HG03520 (cell line): ENCODE measurements at regions not wholly inside any gene's neighbourhood (a gene's known extent, or its start where the extent isn't known, plus 50 kb on each side); places are given as distances from the start of the nearest gene placed in this dataset.

ENCODE experiments used
- ATAC-seq: cut with Tn5 transposase; IDR thresholded peaks from one replicate; pipeline ENCODE4 v1.9.1; 2021; ENCODE audit warnings: mild to moderate bottlenecking, moderate library complexity; ENCODE audit not compliant: unreplicated experiment

DNA sequence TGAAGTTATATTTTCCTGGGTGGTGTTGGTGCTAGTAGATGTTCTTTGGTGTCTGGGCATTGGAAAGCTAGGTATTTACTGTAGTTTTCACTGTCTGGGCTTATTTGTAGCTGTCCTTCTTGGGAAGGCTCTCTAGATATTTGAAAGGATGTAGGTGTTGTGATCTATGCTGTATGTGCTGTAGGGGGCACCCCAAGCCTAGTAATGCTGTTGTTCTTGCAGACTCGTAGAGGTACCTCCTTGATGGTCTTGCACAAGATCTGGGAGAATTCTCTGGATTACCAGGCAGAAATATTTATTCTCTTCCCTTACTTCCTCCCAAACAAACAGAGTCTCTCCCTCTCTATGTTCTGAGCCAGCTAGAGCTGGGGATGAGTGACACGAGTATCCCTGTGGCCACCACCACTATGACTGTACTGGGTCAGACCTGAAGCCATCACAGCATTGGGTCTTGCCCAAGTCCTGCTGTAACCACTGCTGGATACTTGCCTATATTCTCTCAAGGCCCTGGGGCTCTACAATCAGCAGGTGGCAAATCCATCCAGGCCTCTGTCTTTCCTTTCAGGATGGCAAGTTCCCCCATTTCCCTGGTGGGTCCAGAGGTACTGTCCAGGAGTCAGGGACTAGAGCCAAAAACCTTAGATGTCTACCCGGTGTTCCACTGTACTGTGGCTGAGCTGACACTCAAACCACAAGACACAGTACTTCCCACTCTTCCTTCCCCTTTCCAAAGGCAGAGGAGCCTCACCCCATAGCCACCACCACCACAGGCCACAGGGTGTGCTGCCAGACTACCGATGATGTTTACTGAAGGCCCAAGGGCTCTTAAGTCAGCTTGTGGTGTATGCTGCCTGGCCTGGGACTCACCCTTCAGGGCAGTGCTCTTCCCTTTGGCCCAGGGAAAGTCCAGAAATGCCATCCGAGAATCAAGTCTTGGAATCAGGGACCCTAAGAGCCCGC, 195.2 kb upstream of the DPPA4 start:
- no peak for ATAC-seq

DNA sequence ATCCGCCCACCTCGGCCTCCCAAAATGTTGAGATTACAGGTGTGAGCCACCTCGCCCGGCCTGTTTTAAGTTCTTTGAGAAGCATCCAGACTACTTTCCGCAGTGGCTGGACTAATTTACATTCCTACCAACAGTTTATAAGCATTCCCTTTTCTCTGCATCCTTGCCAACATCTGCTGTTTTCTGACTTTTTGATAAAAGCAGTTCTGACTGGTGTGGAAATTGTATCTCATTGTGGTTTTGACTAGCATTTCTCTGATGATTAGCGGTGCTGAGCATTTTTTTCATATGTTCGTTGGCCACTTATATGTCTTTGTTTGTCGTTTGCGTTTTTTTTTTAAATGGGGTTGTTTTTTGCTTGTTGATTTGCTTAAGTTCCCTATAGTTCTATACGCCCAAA, 208.4 kb upstream of the DPPA4 start:
- no peak for ATAC-seq

DNA sequence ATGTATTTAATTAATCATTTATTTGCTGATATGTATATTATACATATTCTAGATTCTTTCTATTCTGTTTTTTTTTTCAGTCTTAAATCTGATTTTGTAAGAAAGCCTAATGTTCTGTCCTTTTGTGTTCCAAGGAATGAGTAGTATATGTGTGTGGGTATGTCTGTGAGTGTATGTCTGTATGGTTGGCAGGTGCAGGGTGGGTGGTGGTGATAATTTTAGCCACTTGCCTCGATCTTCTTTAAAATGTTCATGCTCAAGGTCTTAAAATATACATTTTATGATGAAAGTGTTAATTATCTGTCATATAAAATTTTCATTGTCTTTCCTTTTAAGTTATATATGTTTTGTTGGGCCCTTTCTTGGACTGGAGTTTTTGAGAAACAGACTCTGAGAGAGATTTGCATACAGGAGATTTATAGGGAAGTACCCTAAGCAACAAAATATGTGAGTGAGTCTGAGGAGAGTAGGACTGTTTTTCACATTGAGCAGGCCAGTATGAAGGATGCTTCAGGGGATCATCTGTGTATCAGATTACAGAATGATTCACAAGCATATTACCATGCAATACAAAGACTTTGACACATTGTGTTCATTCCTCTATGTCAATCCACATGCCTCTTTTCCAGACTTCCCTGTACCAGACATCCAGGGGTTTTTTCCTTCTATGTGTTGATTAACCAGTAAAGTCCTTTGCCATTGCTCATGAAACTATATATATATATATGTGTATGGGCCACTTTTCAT, 211.0 kb upstream of the DPPA4 start:
- no peak for ATAC-seq

DNA sequence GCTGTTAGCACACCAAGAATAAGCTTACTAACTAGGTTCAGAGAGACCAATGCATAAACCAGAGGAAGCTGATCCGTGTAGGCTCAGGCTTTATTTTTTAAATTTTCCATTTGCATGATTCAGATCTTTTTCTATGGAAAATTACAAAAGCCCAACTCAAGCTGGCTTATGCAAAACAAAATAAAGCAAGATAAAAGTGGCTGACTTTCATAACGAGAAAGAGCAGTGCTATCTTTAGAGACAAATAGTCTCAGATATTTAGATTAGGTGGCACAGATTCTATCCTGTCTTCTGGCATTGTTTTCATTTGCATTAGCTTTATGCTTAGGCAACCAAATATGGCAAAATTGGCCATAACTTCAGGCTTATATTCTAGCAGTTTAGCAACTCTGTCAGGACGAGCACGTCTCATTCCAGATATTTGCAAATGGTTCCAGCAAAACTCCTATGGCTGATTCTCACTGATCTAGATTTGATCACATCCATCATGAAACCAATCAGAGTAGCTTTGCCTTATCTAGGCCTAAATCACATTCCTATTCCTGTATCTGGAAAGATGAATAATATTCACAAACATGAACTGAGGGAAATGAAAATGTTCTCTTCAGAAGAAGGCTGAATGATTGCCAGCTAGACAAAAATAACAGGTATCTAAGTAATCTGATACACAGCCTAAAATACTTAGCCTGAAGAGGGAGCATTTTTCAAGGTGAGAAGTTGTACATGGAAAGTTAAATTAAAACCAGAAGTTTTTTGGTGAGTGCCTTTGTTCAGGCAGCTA, 216.4 kb upstream of the DPPA4 start:
- no peak for ATAC-seq

DNA sequence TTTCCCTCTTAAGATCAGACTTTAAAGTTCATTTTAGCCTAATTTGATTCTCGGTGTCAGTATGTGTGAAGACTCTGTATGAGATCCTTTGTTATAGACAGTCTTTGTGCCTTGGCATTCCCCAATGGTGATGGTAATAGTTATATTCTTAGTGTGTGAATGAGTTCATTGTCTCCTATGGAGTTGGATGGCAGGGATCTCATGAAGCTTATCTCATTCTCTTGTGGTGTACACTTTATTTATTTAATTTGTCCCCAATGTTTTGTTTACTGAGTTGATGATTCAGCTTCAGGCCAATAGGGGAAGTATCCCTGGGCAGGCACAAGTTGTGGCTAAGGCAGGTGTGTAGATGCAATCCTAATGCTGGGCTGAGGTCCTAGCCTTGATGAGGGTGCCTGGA, 222.0 kb upstream of the DPPA4 start:
- ATAC-seq, result no peak

DNA sequence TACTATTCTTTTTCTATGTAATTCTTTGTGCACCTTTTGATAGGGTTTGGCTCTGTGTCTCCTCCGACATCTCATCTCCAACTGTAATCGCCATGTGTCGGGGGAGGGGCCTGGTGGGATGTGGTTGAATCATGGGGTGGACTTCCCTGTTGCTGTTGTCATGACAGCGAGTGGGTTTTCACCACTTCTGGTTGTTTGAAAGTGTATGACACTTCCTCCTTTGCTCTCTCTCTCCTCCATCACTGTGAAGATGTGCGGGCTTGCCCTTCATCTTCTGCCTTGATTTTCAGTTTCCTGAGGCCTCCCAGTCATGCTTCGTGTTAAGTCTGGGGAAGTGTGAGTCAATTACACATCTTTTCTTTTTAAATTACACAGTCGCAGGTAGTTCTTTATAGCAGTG, 225.8 kb upstream of the DPPA4 start:
- no peak for ATAC-seq

DNA sequence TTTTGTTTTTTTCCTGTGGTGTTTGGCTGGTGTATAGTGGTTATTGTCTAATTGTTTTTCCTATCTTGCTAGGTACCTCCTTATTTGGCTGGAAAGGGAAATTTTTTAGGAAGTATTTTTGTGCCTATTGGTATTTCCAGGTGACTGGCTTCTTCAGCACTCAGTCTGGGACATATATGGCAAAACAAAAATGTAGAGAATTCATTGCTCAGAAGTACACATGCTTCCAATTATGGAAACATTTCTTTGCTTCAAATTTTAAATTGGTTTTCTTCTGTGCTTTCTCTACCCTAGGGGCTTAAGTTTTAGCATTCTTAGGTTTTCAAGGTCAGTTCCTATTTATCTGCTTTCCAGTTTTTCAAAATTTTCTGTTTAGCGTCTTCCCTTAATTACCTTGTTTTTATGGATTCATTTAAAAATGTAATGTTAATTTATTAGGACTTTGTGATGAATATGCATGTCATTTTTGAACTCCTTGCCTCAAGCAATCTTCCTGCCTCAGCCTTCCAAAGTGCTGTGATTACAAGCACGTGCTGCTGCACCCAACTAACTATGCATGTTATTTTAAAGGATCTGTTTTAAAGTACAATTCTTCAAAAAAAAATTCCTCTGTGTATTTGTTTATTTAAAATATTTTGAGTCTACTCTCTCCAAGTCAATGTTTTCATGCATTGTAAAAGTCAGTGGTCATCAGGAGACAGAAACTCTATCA, 231.9 kb upstream of the DPPA4 start:
- ATAC-seq, result no peak

DNA sequence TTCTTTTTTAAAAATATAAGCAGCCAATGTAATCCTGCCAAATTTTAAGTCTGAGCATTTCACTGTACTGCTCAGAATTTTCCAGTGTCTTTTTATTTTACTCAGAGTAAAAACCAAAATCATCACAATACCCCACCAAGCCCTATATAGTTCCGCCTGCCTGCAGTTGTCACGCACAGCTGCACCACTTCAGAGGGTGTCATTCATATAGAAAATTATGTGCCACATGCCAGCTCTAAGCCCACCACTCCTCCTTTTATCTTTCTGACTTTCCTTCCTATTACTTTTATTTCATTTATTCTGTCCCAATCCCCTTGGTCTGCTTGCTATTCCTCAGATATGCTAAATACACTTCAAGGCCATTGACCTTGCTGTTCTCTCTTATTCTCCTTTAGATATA, 233.1 kb upstream of the DPPA4 start:
- no peak for ATAC-seq

DNA sequence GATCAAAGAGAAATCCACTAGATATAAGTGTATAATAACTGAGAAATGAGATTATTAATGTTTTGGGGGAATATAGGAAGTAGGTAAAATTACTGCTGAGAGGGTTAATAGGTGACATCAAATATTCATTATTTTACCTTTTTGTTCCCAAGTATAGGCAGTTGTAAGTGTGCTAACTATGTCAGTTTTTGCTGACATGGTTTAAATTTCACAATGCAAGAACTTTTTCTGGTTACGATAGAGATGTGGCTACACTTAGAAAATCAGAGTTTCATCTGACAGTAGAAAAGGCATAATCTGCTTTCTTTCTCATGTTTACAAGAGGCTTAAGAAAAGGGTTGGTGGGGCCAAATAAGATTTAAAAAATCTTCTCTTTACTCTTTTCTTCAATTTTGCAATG, 235.0 kb upstream of the DPPA4 start:
- ATAC-seq, result no peak

DNA sequence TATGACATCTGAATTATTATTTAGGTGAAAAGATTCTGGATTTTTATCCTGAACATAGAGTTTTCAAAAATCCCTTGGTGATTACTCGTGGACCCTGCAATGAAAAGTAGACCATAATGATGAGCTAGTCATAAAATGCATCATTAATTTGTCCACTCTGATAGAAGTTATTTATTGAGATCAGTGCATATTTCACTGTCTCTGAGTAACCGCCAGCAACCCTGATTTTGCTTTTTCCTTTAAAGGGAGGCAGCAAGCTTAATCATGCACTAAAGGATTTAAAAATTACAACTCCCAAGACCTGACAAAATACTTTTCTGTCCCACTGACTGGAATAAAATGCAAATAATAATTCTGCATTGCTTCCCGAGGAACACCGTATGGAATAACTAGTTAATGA, 259.6 kb upstream of the DPPA4 start:
- no peak for ATAC-seq

DNA sequence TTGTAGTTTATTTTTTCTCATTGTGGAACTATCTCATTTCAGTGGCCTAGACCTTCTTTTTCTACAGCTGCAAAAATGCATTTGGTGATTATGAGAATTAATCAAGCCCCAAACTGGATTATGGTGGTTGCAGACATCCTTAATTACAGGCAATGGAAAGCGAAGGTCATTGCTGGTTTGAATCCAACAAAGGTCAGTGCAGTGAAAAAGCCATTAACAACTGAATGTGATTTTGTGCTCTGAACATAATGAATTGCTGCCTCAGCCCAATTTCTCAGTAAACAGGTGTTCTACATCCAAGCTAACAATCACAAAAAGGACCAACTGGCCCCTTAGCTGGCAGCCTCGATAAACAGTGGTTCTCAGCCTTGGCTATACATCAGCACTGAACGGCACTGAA, 260.1 kb upstream of the DPPA4 start:
- no peak for ATAC-seq

DNA sequence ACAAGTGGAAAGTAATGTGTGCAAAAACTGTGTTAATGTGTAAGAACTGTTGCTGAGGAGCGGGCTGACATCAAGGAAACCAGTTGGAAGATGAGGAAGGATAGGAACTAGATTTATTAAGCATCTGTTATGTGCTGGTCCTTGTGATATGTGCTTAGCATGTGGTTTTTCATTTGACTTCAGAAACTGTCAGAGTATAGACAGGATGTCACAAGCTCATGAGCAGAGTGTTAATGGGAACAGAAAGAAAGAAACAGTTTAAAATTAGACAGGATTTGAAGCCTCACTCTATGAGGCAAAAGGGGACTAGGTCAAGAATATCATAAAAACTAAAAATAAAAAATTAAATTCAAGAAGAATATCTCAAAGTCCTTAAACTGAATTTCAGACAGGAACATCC, 270.6 kb upstream of the DPPA4 start:
- ATAC-seq, result no peak

DNA sequence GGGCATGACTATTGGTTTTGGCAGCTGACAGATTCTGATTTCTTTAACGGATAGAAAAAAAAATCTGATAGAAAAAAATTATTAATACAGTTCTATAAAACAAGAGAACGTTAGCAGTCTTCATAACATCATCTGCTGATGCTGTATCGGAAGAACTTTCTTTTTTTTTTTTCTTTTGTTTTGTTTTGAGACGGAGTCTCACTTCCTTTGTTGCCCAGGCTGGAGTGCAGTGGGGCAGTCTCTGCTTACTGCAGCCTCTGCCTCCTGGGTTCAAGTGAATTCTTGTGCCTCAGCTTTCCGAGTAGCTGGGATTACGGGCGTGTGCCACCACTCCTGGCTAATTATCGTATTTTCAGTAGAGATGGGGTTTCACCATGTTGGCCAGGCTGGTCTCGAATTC, 271.2 kb upstream of the DPPA4 start:
- no peak for ATAC-seq

DNA sequence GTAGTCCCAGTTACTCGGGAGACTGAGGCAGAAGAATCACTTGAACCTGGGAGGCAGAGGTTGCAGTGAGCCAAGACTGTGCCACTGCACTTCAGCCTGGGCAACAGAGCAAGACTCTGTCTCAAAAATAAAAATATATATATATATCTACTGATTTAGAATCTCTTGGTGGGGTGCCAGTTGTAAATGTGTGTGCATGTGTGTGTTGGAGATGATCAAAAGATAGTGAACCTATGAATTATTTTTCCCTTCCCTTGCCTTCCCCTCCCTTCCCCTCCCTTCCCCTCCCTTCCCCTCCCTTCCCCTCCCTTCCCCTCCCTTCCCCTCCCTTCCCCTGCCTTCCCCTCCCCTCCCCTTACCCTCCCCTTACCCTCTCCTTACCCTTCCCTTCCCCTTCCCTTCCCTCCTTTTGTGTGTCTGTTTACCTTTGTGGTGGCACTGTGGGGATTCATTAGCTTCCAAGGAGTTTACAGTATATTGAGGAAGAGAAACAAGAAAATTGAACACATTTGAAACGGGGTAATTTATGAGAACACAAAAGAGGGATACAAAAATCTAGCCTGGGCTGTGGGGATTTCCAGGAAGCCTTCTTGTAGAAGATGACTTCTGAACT, 281.5 kb upstream of the DPPA4 start:
- no peak for ATAC-seq

DNA sequence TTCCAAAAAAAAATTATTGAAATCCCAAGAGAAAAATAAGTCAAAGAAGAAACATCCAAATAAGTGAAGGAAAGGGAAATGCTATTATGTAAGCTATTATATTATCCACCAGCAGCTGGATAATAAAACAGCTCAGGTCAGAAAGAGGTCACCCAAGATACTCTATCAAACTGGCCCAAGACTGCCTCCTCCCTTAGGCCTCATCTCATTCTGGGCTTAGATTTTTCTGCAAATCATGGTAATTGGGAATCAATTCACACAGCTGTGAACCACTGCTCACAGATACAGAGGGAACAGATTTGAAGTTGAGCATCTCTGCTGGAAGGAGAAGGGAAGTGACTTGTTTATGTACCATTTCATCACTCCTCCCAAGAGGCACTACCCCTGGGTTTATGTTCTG, 294.6 kb upstream of the DPPA4 start:
- ATAC-seq, result no peak

DNA sequence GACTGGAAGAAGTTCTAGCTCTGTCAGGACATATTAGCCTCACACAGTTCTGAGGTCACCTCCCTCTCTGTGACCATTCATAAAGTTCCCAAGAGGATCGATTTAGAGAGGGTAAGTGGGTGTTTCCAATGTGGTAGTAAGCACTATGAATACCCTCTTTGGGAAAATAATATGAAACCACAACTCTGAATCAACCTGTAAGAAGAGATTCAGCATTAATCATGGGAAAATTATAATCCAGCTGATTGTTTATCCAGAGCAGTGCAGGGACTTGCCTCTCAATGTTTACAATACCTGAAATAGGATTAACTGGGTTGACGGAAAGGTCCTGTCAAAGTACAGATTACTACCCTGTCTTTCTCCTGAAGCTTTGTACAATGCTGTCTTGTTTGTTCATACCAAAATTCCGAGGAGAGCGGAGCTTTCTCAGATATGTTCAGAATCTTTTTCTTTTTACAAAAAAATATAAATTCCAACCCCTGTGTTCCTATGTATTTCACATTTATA, 302.9 kb upstream of the DPPA4 start:
- ATAC-seq, result no peak

DNA sequence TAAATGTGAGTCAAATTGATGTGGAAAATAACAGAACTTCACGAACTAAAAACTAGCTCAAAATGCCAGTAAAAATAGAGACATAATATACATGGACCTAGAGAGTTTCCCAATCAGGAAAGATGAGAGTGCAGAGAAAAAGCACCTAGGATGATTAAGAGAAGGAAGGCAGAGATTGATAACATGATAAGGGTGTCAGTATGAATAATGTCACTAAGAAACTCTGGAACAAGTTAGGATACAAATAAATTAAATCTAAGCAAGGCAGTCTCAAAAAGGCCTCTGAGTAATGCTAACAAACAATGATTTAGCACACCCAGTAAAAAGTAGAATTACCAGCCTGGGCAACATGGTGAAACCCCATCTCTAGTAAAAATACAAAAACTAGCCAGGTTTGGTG, 304.7 kb upstream of the DPPA4 start:
- ATAC-seq, result no peak

DNA sequence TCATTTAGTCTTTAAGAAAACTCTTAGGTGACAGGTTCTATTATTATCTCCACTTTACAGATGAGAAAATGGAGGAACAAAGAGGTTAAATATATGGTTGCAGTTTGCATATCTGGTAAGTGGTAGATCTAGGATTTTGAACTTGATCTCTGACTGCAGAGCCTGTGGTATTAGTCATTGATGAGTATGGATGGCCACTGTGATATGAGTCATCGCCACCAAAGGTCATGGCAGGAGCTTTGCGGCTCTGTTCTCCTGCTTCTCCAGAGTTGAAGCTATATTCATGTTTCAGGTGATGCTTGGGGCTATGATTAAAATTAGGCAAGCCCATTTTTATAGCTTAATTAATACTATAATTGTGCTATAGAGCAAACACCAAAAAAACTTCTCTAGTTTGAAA, 306.2 kb upstream of the DPPA4 start:
- ATAC-seq, result no peak

DNA sequence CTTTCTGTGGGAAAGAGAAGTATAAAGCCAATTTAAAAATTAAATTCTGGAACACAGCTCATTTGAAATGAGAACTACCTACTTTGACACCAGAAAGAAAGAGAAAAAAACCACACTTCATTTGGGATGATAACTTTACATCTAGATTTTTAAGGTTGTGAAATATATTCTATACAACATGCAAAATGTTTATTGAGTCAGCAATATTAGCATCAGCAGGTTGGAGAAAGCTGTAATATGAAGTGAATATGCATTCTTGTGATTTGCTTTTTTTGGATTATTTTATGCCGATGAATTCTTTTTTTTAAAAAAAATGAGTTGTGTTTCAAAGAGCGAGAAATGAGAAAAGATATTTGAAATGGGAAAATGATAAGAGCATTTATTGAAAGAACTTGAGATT, 307.0 kb upstream of the DPPA4 start:
- ATAC-seq, result no peak

DNA sequence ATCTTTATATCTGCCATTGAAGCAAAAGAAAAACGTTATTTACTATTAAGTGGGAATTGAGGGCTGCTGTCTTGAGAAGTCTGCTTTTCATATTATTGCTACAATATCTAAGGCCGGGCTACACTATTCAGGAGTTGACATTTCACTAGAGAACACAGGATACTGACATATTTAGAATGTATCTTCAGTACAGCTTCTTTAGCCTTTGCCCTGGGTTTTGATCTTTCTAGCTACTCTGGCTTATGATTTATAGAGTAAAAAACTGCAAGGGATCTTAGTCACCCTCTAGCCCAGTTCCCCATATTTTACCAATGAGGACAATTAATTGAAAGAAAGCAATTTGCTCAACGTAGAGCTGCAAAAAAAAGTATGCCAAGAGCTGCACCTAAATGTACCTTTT, 307.4 kb upstream of the DPPA4 start:
- no peak for ATAC-seq
